D721Med (cell line): ENCODE measurements at regions not wholly inside any gene's neighbourhood (a gene's known extent, or its start where the extent isn't known, plus 50 kb on each side); places are given as distances from the start of the nearest gene placed in this dataset.

Source experiments
- DNase-seq: peaks from one replicate; pipeline ENCODE4 v3.0.0; 2011; ENCODE audit warnings: low spot score; ENCODE audit not compliant: insufficient read length
- FAIRE-seq: peaks from 2 replicates; lab custom pipeline; 2011; peaks lifted over from hg19 to GRCh38; lab: Jason Lieb, UNC
- CTCF ChIP-seq: IDR thresholded peaks from 2 replicates; pipeline ENCODE4 v1.5.1; 2012; ENCODE audit warnings: mild to moderate bottlenecking, control low read depth; ENCODE audit not compliant: insufficient read depth; ENCODE audit errors: missing control alignments

GRCh38 chr6:139706912-139707311, 332.5 kb upstream of the CITED2 start:
- FAIRE-seq, result no peak
- DNase-seq, result no peak
- TF ChIP-seq CTCF, result no peak

GRCh38 chr6:139705284-139705683, 330.8 kb upstream of the CITED2 start:
- TF ChIP-seq CTCF, result no peak
- DNase-seq, result no peak
- FAIRE-seq, result no peak

GRCh38 chr6:139703780-139704179, 329.3 kb upstream of the CITED2 start:
- TF ChIP-seq CTCF, result no peak
- FAIRE-seq, result no peak
- no peak for DNase-seq

GRCh38 chr6:139702706-139703105, 328.3 kb upstream of the CITED2 start:
- FAIRE-seq, result no peak
- DNase-seq, result no peak
- no peak for TF ChIP-seq CTCF

GRCh38 chr6:139701695-139702094, 327.2 kb upstream of the CITED2 start:
- FAIRE-seq, result no peak
- TF ChIP-seq CTCF, result no peak
- no peak for DNase-seq

GRCh38 chr6:139701003-139701402, 326.6 kb upstream of the CITED2 start:
- TF ChIP-seq CTCF, result no peak
- FAIRE-seq (no peak), DNase-seq (no peak)

- FAIRE-seq (no peak), DNase-seq (no peak)
- TF ChIP-seq CTCF, result no peak
These were observed 325.5 kb upstream of the CITED2 start for GRCh38 chr6:139699911-139700310.
